ENCODE measurements at regions not wholly inside any gene's neighbourhood (a gene's known extent, or its start where the extent isn't known, plus 50 kb on each side); places are given as distances from the start of the nearest gene placed in this dataset.

DNA sequence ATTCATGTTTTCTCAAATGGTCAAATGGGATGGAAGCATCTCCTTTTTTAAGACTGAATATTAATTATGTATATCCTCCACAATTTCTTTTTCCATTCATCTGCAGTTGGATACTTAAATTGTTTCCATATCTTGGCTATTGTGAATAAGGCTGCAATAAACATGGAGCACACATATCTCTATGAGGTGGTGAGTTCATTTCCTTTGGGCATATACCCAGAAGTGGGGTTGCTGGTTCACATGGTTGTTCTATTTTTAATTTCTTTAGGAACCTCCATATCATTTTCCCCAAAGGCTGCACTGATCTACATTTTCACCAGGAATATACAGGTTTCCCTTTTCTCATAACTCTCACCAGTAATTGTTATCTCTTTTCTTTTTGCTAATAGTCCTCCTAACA, 566.3 kb downstream of the KCTD12 start:
- CTCF ChIA-PET = no interaction called here
- no peaks in the 10 kb centered on the region for H3K4me1 ChIP-seq (ENCODE audit: control insufficient read depth, extremely low read depth, insufficient read depth, low read length)
- H3K36me3 ChIP-seq (ENCODE audit: control insufficient read depth in 2 of 2, extremely low read depth in 1 of 2, insufficient read depth in 2 of 2, low read length in 2 of 2) = no peaks in the 10 kb centered on the region
- FAIRE-seq (no peak), DNase-seq (ENCODE audit: low read depth, low spot score) (no peak)
- no peak overlapping the region for H2AFZ ChIP-seq (ENCODE audit: low read depth, low read length)
- H3K9ac ChIP-seq (replicated peaks; ENCODE audit: extremely low read depth, insufficient read depth, low read length) = no peak overlapping the region
- dilution Hi-C loops (cut with MboI; ENCODE audit: extremely low pct_ligation_motif_present, low sequenced_read_pairs) = no loop called here
- no peak for TF ChIP-seq GATA2 (IDR thresholded peaks at IDR 0.05; ENCODE audit: insufficient read depth, insufficient read length, low read depth, low read length)
- TF ChIP-seq POLR2AphosphoS5 (IDR thresholded peaks at IDR 0.05; ENCODE audit: insufficient read depth, low read depth, low read length) = no peak
- no peak for TF ChIP-seq FOS (IDR thresholded peaks at IDR 0.05; ENCODE audit: borderline replicate concordance, insufficient read depth, low read length)
- TF ChIP-seq JUN (IDR thresholded peaks at IDR 0.05; ENCODE audit: borderline replicate concordance, insufficient read depth, insufficient read length, low read depth) = no peak
- TF ChIP-seq EZH2 (IDR thresholded peaks at IDR 0.05; ENCODE audit: borderline replicate concordance, low read depth, low read length, severe bottlenecking) = no peak
- TF ChIP-seq MAX (IDR thresholded peaks at IDR 0.05; ENCODE audit: insufficient read depth, insufficient read length) = no peak
- TF ChIP-seq MYC (IDR thresholded peaks at IDR 0.05; ENCODE audit: low read depth, low read length) = no peak
- no peak for TF ChIP-seq CTCF (IDR thresholded peaks at IDR 0.05; ENCODE audit: extremely low read depth in 1 of 2, insufficient read depth in 1 of 2, low read depth in 1 of 2, low read length in 2 of 2)
- no peak for TF ChIP-seq POLR2A (IDR thresholded peaks at IDR 0.05; ENCODE audit: low read depth, low read length)
- BruUV-seq (replicated peaks) = no TSS peak
- H3K79me2 ChIP-seq (ENCODE audit: control insufficient read depth, insufficient read depth, low read length) = no peaks in the 10 kb centered on the region
- H3K9me3 ChIP-seq (replicated peaks; ENCODE audit: control insufficient read depth, insufficient read depth, low read length) = no peaks in the 10 kb centered on the region
- intact Hi-C loops (cut with micrococcal nuclease) = no loop called here
- H4K20me1 ChIP-seq (replicated peaks; ENCODE audit: control insufficient read depth, extremely low read depth, insufficient read depth, low read length) = no peaks in the 10 kb centered on the region
- no peak overlapping the region for H3K4me2 ChIP-seq (ENCODE audit: insufficient read depth, low read length)
- no peaks in the 10 kb centered on the region for H3K9me1 ChIP-seq (replicated peaks; ENCODE audit: control insufficient read depth, extremely low read depth, insufficient read depth, low read length)
- H3K4me3 ChIP-seq (replicated peaks in 1 of 3; ENCODE audit: insufficient read depth in 1 of 3, low read depth in 1 of 3, low read length in 3 of 3) = no peak overlapping the region
- POLR2A ChIA-PET = no interaction called here
- no peak overlapping the region for H3K27ac ChIP-seq (ENCODE audit: insufficient read depth, low read depth, low read length)
- H3K27me3 ChIP-seq (ENCODE audit: control insufficient read depth in 2 of 2, insufficient read depth in 2 of 2, low read length in 2 of 2) = peaks cover 0 to 2% of the 10 kb centered on the region in 2 experiments

All from endothelial cell of umbilical vein (primary cell).